ENCODE measurements at regions not wholly inside any gene's neighbourhood (a gene's known extent, or its start where the extent isn't known, plus 50 kb on each side); places are given as distances from the start of the nearest gene placed in this dataset.

GRCh38 chr9:129351058-129351641, 173.1 kb upstream of the IER5L start:
- no peak for TF ChIP-seq CTCF (IDR thresholded peaks at IDR 0.05 in 8 of 11, conservative IDR thresholded peaks at IDR 0.05 in 3 of 11)
- TF ChIP-seq POLR2A (IDR thresholded peaks at IDR 0.05), result no peak
- peak in 1 of 3 donors; percentile 5 for TF ChIP-seq POLR2AphosphoS5 (IDR thresholded peaks at IDR 0.05)
